Fibroblast of lung (primary cell): ENCODE measurements at regions not wholly inside any gene's neighbourhood (a gene's known extent, or its start where the extent isn't known, plus 50 kb on each side); places are given as distances from the start of the nearest gene placed in this dataset.

Experiments
- DNase-seq, 2 donors: peaks; one replicate each; pipeline versions ENCODE4 v3.0.0 to v3.0.0-alpha.2; 2010; ENCODE audit warnings: low read depth in 2 of 2
- H2AFZ ChIP-seq: 2 replicates; pipeline ENCODE4 v1.5.1; 2012; ENCODE audit warnings: low read length, control low read depth, inconsistent platforms
- H3K27ac ChIP-seq: 2 replicates; pipeline ENCODE4 v1.5.1; 2011; ENCODE audit warnings: low read length, control low read depth; ENCODE audit not compliant: insufficient read depth
- H3K27me3 ChIP-seq: 2 replicates; pipeline ENCODE4 v1.5.1; 2011; ENCODE audit warnings: mild to moderate bottlenecking, low read length; ENCODE audit not compliant: control insufficient read depth, insufficient read depth
- H3K36me3 ChIP-seq: 2 replicates; pipeline ENCODE4 v1.5.1; 2011; ENCODE audit warnings: low read length; ENCODE audit not compliant: control insufficient read depth, insufficient read depth
- H3K4me1 ChIP-seq: 2 replicates; pipeline ENCODE4 v1.5.1; 2011; ENCODE audit warnings: low read length; ENCODE audit not compliant: control insufficient read depth, insufficient read depth; ENCODE audit errors: extremely low read depth
- H3K4me2 ChIP-seq: 2 replicates; pipeline ENCODE4 v1.5.1; 2011; ENCODE audit warnings: low read length, control low read depth; ENCODE audit not compliant: insufficient read depth; ENCODE audit errors: extremely low read depth
- H3K4me3 ChIP-seq, 4 experiments: fragments of 200-600 bp in 1 of 4; sonication (generic) in 1 of 4; replicated peaks in 1 of 4; 2 replicates each; pipeline ENCODE4 v1.5.1; 2011 to 2016; ENCODE audit warnings: low read length in 4 of 4, low read depth in 3 of 4, mild to moderate bottlenecking in 3 of 4, control low read depth in 2 of 4, inconsistent platforms in 1 of 4, mixed read lengths in 1 of 4; ENCODE audit not compliant: insufficient read depth in 1 of 4; ENCODE audit errors: control extremely low read depth in 1 of 4
- H3K79me2 ChIP-seq: 2 replicates; pipeline ENCODE4 v1.5.1; 2012; ENCODE audit warnings: mild to moderate bottlenecking, low read length, inconsistent platforms; ENCODE audit not compliant: control insufficient read depth, insufficient read depth
- H3K9ac ChIP-seq: 2 replicates; pipeline ENCODE4 v1.5.1; 2011; ENCODE audit warnings: mild to moderate bottlenecking, low read length, control low read depth; ENCODE audit not compliant: insufficient read depth
- H3K9me3 ChIP-seq: 2 replicates; pipeline ENCODE4 v1.5.1; 2012; ENCODE audit warnings: low read depth, low read length; ENCODE audit not compliant: control insufficient read depth, insufficient read depth
- H4K20me1 ChIP-seq: 2 replicates; pipeline ENCODE4 v1.5.1; 2011; ENCODE audit warnings: low read length; ENCODE audit not compliant: control insufficient read depth, insufficient read depth; ENCODE audit errors: extremely low read depth
- CTCF ChIP-seq, 2 donors: IDR thresholded peaks in 1 of 2; conservative IDR thresholded peaks in 1 of 2; 1 replicate in 1 of 2; 2 replicates in 1 of 2; pipeline ENCODE4 v1.5.1; 2011 to 2012; ENCODE audit warnings: low read length in 2 of 2, control low read depth in 1 of 2, inconsistent platforms in 1 of 2, low read depth in 1 of 2, mild to moderate bottlenecking in 1 of 2
- EZH2 ChIP-seq: IDR thresholded peaks from 2 replicates; pipeline ENCODE4 v1.5.1; 2012; ENCODE audit warnings: low read length, control low read depth, mild to moderate bottlenecking; ENCODE audit errors: missing control alignments

GRCh38 chr5:125267636-125268248 lies 521.3 kb upstream of the ZNF608 start:
- Histone ChIP-seq H3K36me3 (no peaks in the 10 kb centered on the region), H2AFZ (no peak overlapping the region), H3K4me1 (no peaks in the 10 kb centered on the region), H3K9ac (no peak overlapping the region), H3K27ac (no peak overlapping the region), H3K4me2 (no peak overlapping the region), H4K20me1 (no peaks in the 10 kb centered on the region), H3K79me2 (no peaks in the 10 kb centered on the region), H3K9me3 (no peaks in the 10 kb centered on the region), H3K27me3 (no peaks in the 10 kb centered on the region), H3K4me3 (no peak overlapping the region)
- no peak for TF ChIP-seq EZH2
- TF ChIP-seq CTCF (conservative IDR thresholded peaks at IDR 0.05 in 1 of 2, IDR thresholded peaks at IDR 0.05 in 1 of 2; ENCODE audit: low read depth in 1 of 2, low read length in 2 of 2), result no peak
- DNase-seq, result peak in 1 of 2 donors; percentile 11

- Histone ChIP-seq H3K36me3 (no peaks in the 10 kb centered on the region), H3K4me3 (no peak overlapping the region), H3K9ac (no peak overlapping the region), H4K20me1 (no peaks in the 10 kb centered on the region), H3K27me3 (no peaks in the 10 kb centered on the region), H3K4me1 (no peaks in the 10 kb centered on the region), H2AFZ (no peak overlapping the region), H3K27ac (no peak overlapping the region), H3K9me3 (no peaks in the 10 kb centered on the region), H3K4me2 (no peak overlapping the region), H3K79me2 (no peaks in the 10 kb centered on the region)
- TF ChIP-seq EZH2, result no peak
- TF ChIP-seq CTCF (conservative IDR thresholded peaks at IDR 0.05 in 1 of 2, IDR thresholded peaks at IDR 0.05 in 1 of 2; ENCODE audit: low read depth in 1 of 2, low read length in 2 of 2), result no peak
- DNase-seq, result no peak
Observed at GRCh38 chr5:125269926-125270325, 523.5 kb upstream of the ZNF608 start.

- Histone ChIP-seq H3K27ac (no peak overlapping the region), H3K9me3 (no peaks in the 10 kb centered on the region), H4K20me1 (no peaks in the 10 kb centered on the region), H3K9ac (no peak overlapping the region), H3K79me2 (no peaks in the 10 kb centered on the region), H3K4me3 (no peak overlapping the region), H2AFZ (no peak overlapping the region), H3K36me3 (no peaks in the 10 kb centered on the region), H3K27me3 (no peaks in the 10 kb centered on the region), H3K4me1 (no peaks in the 10 kb centered on the region), H3K4me2 (no peak overlapping the region)
- DNase-seq, result no peak
- TF ChIP-seq CTCF (conservative IDR thresholded peaks at IDR 0.05 in 1 of 2, IDR thresholded peaks at IDR 0.05 in 1 of 2; ENCODE audit: low read depth in 1 of 2, low read length in 2 of 2) (no peak), EZH2 (no peak)
Observed at GRCh38 chr5:125272357-125272756, 525.9 kb upstream of the ZNF608 start.
